Uterus (tissue), 2 donors: ENCODE measurements at regions not wholly inside any gene's neighbourhood (a gene's known extent, or its start where the extent isn't known, plus 50 kb on each side); places are given as distances from the start of the nearest gene placed in this dataset.

Experiments
- POLR2A ChIP-seq, 2 donors: fragments of 450-650 bp; IDR thresholded peaks; one replicate each; pipeline ENCODE4 v1.6.1; 2016; ENCODE audit warnings: antibody characterized with exemption in 2 of 2, mild to moderate bottlenecking in 1 of 2, moderate library complexity in 1 of 2
- TF ChIP-seq, protein P1 (sequence below), 4 experiments: fragments of 200-600 bp in 2 of 4; fragments of 450-650 bp in 2 of 4; sonication (generic) in 2 of 4; IDR thresholded peaks; one replicate each; pipeline ENCODE4 v1.5.1; 2016 to 2019; ENCODE audit warnings: antibody characterized with exemption in 4 of 4, mild to moderate bottlenecking in 2 of 4, moderate library complexity in 1 of 4

DNA sequence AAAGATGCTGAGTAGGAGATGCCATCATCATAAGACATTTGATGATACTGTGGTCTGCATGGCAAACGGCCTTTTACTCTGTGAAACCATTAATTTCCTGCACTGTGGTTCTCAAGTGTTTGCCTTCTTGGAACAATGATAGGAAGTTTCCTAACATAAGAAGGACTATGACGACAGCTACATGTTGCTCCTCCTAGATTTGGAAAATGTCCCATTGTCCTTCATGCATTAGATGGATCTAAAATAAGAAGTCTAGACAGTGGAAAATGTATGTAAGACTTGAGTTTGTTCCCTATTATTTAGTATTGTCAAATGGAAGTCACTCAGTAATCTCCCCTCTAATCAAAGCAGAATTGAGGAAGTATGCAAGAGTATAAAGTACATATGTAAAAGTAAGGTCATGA is 98.5 kb upstream of the TMEM170B start:
- TF ChIP-seq, protein P1, sequence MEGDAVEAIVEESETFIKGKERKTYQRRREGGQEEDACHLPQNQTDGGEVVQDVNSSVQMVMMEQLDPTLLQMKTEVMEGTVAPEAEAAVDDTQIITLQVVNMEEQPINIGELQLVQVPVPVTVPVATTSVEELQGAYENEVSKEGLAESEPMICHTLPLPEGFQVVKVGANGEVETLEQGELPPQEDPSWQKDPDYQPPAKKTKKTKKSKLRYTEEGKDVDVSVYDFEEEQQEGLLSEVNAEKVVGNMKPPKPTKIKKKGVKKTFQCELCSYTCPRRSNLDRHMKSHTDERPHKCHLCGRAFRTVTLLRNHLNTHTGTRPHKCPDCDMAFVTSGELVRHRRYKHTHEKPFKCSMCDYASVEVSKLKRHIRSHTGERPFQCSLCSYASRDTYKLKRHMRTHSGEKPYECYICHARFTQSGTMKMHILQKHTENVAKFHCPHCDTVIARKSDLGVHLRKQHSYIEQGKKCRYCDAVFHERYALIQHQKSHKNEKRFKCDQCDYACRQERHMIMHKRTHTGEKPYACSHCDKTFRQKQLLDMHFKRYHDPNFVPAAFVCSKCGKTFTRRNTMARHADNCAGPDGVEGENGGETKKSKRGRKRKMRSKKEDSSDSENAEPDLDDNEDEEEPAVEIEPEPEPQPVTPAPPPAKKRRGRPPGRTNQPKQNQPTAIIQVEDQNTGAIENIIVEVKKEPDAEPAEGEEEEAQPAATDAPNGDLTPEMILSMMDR (IDR thresholded peaks at IDR 0.05), result no peak
- no peak for TF ChIP-seq POLR2A (IDR thresholded peaks at IDR 0.05)
